ENCODE measurements at regions not wholly inside any gene's neighbourhood (a gene's known extent, or its start where the extent isn't known, plus 50 kb on each side); places are given as distances from the start of the nearest gene placed in this dataset.

GRCh38 chr5:88093765-88094164 is 174.9 kb downstream of the TMEM161B start:
- H3K9ac ChIP-seq (ENCODE audit: low read length) = no peak overlapping the region
- no peak overlapping the region for H3K27ac ChIP-seq (ENCODE audit: low read length)
- H3K4me3 ChIP-seq (ENCODE audit: low read length) = no peak overlapping the region
- TF ChIP-seq SMC3 (conservative IDR thresholded peaks at IDR 0.05; ENCODE audit: poor library complexity) (no peak), TAF1 (IDR thresholded peaks at IDR 0.05; ENCODE audit: low read depth) (no peak), REST (IDR thresholded peaks at IDR 0.05; ENCODE audit: borderline replicate concordance) (no peak), POLR2AphosphoS5 (IDR thresholded peaks at IDR 0.05) (no peak), CTCF (IDR thresholded peaks at IDR 0.05; ENCODE audit: poor library complexity, severe bottlenecking) (no peak), EZH2 (IDR thresholded peaks at IDR 0.05; ENCODE audit: borderline replicate concordance, insufficient read depth, low read length, poor library complexity, severe bottlenecking) (no peak), MXI1 (conservative IDR thresholded peaks at IDR 0.05; ENCODE audit: poor library complexity, severe bottlenecking) (no peak), RAD21 (conservative IDR thresholded peaks at IDR 0.05) (no peak), EP300 (conservative IDR thresholded peaks at IDR 0.05; ENCODE audit: poor library complexity, severe bottlenecking) (no peak)
- no peaks in the 10 kb centered on the region for H3K27me3 ChIP-seq (ENCODE audit: insufficient read depth, low read depth, low read length)
- H3K79me2 ChIP-seq (replicated peaks; ENCODE audit: insufficient read depth, low read length) = no peaks in the 10 kb centered on the region
- no peaks in the 10 kb centered on the region for H3K9me3 ChIP-seq (ENCODE audit: low read length)
- no peaks in the 10 kb centered on the region for H3K9me2 ChIP-seq (ENCODE audit: insufficient read depth, low read length)
- H4K20me1 ChIP-seq (ENCODE audit: insufficient read depth) = no peaks in the 10 kb centered on the region
- no peak overlapping the region for H3K4me2 ChIP-seq (ENCODE audit: low read length)
- H3F3A ChIP-seq (ENCODE audit: insufficient read depth, low read length, poor library complexity, severe bottlenecking) = no peaks in the 10 kb centered on the region
- H2AFZ ChIP-seq (ENCODE audit: low read depth, low read length) = no peak overlapping the region
- no peaks in the 10 kb centered on the region for H3K36me3 ChIP-seq (ENCODE audit: insufficient read depth, low read length)

GRCh38 chr5:88092958-88093605 is 175.6 kb downstream of the TMEM161B start:
- no peaks in the 10 kb centered on the region for H3K27me3 ChIP-seq (ENCODE audit: insufficient read depth, low read depth, low read length)
- no peak overlapping the region for H3K4me3 ChIP-seq (ENCODE audit: low read length)
- H3K79me2 ChIP-seq (replicated peaks; ENCODE audit: insufficient read depth, low read length) = no peaks in the 10 kb centered on the region
- no peak for TF ChIP-seq EZH2 (IDR thresholded peaks at IDR 0.05; ENCODE audit: borderline replicate concordance, insufficient read depth, low read length, poor library complexity, severe bottlenecking)
- no peak overlapping the region for H3K9ac ChIP-seq (ENCODE audit: low read length)
- H3K4me2 ChIP-seq (ENCODE audit: low read length) = no peak overlapping the region
- no peak overlapping the region for H2AFZ ChIP-seq (ENCODE audit: low read depth, low read length)
- H3K9me2 ChIP-seq (ENCODE audit: insufficient read depth, low read length) = no peaks in the 10 kb centered on the region
- no peaks in the 10 kb centered on the region for H3F3A ChIP-seq (ENCODE audit: insufficient read depth, low read length, poor library complexity, severe bottlenecking)
- no peaks in the 10 kb centered on the region for H3K36me3 ChIP-seq (ENCODE audit: insufficient read depth, low read length)
- H4K20me1 ChIP-seq (ENCODE audit: insufficient read depth) = no peaks in the 10 kb centered on the region
- no peaks in the 10 kb centered on the region for H3K9me3 ChIP-seq (ENCODE audit: low read length)
- H3K27ac ChIP-seq (ENCODE audit: low read length) = no peak overlapping the region

All from neural cell (in vitro differentiated cells).